CD4-positive, alpha-beta T cell treated with Interleukin-17A for 4 hours (primary cell): ENCODE measurements at regions not wholly inside any gene's neighbourhood (a gene's known extent, or its start where the extent isn't known, plus 50 kb on each side); places are given as distances from the start of the nearest gene placed in this dataset.

Experiments
- DNase-seq: peaks from one replicate; pipeline ENCODE4 v3.0.0-alpha.2; 2020; ENCODE audit warnings: mixed read lengths

- DNase-seq, result no peak
These were observed 80.0 kb downstream of the CENPW start for GRCh38 chr6:126419901-126420300.

GRCh38 chr6:126422912-126423311 lies 83.0 kb downstream of the CENPW start:
- DNase-seq, result no peak

GRCh38 chr6:126427713-126428112 lies 87.8 kb downstream of the CENPW start:
- DNase-seq, result no peak

- no peak for DNase-seq
These were observed 90.0 kb downstream of the CENPW start for GRCh38 chr6:126429866-126430265.

- DNase-seq, result no peak
These were observed 92.6 kb downstream of the CENPW start for GRCh38 chr6:126432564-126432963.

GRCh38 chr6:126433927-126434326 lies 94.0 kb downstream of the CENPW start:
- no peak for DNase-seq

- no peak for DNase-seq
These were observed 97.3 kb downstream of the CENPW start for GRCh38 chr6:126437205-126437604.

GRCh38 chr6:126439040-126439439 lies 99.1 kb downstream of the CENPW start:
- no peak for DNase-seq

- DNase-seq, result no peak
These were observed 101.0 kb downstream of the CENPW start for GRCh38 chr6:126440923-126441322.

- DNase-seq, result no peak
These were observed 104.9 kb downstream of the CENPW start for GRCh38 chr6:126444659-126445273.

GRCh38 chr6:126446248-126446647 lies 106.3 kb downstream of the CENPW start:
- DNase-seq, result no peak

GRCh38 chr6:126447367-126447766 lies 107.5 kb downstream of the CENPW start:
- DNase-seq, result no peak

- no peak for DNase-seq
These were observed 121.1 kb downstream of the CENPW start for GRCh38 chr6:126461045-126461444.

GRCh38 chr6:126464245-126464644 lies 124.3 kb downstream of the CENPW start:
- DNase-seq, result no peak

GRCh38 chr6:126475449-126475848 lies 135.5 kb downstream of the CENPW start:
- DNase-seq, result no peak

- no peak for DNase-seq
These were observed 137.8 kb downstream of the CENPW start for GRCh38 chr6:126477678-126478077.

- DNase-seq, result no peak
These were observed 140.4 kb downstream of the CENPW start for GRCh38 chr6:126480268-126480667.

GRCh38 chr6:126481319-126481718 lies 141.4 kb downstream of the CENPW start:
- DNase-seq, result no peak

- no peak for DNase-seq
These were observed 164.9 kb downstream of the CENPW start for GRCh38 chr6:126504792-126505191.

- DNase-seq, result no peak
These were observed 173.3 kb downstream of the CENPW start for GRCh38 chr6:126513198-126513597.

GRCh38 chr6:126516411-126516810 lies 176.5 kb downstream of the CENPW start:
- DNase-seq, result no peak

GRCh38 chr6:126524811-126525326 lies 185.0 kb downstream of the CENPW start:
- no peak for DNase-seq

- DNase-seq, result no peak
These were observed 186.6 kb downstream of the CENPW start for GRCh38 chr6:126526547-126526946.

GRCh38 chr6:126526996-126527606 lies 187.2 kb downstream of the CENPW start:
- no peak for DNase-seq
